NCI-H2171 (cell line): ENCODE measurements at regions not wholly inside any gene's neighbourhood (a gene's known extent, or its start where the extent isn't known, plus 50 kb on each side); places are given as distances from the start of the nearest gene placed in this dataset.
"Not testable (repeated sequence)": the region's sequence is repeated elsewhere in the genome, so short reads cannot be mapped to it uniquely, and the experiment has no call there.

ENCODE experiments used
- DNase-seq: peaks from one replicate; lab custom pipeline; 2025; lab: John Stamatoyannopoulos, UW

DNA sequence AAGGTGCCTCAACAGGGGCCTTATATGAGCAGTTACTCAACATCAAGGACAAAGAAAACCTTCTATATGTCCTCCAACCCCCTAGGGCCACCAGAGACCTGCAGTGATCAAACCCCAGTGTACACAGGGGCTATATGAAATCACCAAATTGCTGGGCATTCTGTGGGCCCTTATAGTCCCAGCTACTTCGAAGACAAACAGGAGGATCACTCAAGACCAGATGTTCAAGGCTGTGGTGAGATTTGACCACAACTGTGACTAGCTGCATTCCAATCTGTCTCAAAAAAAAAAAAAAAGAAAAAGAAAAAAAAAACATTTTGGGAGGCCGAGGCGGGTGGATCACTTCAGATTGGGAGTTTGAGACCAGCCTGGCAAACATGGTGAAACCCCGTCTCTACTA lies 51.0 kb upstream of the PRB2 start:
- DNase-seq: no peak

DNA sequence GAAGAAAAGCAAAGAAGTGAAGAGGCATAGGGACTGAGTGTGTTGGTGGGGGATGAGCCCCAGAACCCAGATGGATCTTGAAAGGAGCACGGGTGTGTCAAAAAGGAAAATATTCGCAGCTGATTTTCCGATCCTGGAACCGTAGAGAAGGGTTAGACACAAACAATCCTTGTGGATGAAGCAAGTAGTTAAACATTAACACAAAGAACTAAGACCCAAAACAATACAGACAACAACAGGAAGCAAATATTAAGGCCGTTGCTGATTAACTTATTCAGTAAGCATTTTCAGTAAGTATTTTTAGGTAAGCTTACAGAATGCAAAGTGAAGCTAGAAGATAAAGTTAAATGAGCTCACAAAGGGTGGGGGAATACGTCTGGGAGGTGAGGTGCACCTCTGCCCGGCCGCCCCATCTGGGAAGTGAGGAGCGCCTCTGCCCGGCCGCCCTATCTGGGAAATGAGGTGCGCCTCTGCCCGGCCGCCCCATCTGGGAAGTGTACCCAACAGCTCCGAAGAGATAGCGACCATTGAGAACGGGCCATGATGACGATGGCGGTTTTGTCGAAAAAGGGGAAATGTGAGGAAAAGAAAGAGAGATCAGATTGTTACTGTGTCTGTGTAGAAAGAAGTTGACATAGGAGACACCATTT lies 62.8 kb upstream of the PRB2 start:
- DNase-seq: no peak

DNA sequence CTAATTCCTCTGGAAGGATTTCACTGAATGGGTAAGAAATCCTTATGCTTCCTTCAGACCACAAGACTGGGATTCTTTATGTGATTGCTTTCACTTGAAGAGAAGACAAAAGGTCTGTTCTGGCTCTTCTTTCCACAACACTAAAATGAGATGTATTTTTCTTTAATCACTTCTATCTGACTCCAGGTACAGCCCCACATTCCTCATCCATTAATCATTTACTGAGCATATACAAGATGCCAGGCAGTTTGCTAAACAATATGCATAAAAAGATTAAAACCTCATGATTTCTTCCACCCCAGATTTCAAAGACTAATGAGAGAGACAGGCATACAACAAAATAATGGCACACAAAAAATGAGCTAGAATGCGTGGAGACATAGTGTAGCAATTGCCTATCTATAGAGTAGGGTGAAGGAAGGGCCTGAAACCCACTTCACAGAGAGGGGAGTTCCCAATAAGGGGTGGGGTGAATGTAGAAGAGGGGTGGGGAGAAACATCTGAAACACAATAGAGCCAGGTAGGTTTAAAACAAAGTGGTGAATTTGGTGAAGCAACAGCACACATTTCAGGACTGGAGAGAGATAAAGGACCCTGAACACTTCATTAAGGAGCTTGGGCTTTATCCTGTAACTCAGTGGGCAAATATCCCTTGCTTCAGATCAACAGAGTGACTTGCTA lies 65.1 kb upstream of the PRB2 start:
- DNase-seq: no peak

DNA sequence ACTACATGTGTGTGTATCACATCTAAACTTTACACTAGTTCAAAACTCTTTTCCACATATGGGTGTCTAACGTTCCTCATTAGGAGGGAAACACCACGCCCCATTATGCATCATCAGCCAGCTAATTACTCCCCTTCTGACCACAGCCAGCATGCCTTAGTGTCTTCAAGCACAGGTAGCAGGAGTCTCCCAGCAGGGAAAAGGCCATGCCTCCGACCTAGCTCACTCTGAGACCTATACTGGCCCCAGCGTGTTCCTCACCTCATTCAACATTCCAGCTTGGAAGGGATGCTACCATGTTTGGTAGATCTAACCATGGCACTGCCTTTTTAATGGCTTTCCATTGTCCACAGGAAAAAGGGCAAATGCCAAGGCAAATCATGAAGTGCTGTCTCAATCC lies 66.1 kb upstream of the PRB2 start:
- no peak for DNase-seq

DNA sequence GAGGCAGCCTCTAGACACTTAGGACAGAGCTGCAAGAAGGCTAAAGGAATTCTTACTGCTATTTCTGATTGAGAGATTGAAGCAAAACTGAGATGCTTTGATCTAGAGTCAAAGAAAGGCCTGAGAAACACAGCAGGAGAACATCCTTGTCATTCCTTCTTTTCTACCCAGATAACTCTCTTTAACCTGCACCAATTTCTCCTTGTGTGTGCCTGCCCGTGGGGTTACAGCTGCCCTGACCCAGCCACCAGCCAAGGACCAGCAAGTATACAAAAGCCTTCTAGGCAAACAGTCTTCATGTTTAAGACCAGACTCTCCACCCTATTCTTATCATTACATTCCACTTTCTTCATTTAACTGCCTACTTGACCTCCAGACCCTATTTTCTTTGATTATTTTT lies 81.7 kb upstream of the PRB2 start:
- DNase-seq: no peak

DNA sequence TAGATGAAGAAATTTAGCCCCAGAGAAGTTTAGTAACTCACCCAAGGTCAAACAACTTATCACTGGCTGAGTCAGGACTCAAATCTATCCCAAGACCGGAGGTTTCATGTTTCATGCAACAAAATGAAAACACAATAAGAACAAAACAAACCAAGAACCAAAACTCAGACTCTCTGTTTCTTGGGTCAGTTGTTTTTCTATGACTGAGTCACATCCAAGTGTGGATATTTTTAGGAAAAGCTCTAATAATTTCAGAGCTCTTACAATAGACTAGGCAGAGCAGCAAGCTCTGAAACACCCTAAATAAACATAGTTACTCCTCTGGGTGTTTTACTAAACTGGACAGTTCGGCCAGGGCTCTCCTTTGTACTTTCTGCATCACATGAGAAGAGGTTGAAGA lies 87.6 kb upstream of the PRB2 start:
- no peak for DNase-seq

DNA sequence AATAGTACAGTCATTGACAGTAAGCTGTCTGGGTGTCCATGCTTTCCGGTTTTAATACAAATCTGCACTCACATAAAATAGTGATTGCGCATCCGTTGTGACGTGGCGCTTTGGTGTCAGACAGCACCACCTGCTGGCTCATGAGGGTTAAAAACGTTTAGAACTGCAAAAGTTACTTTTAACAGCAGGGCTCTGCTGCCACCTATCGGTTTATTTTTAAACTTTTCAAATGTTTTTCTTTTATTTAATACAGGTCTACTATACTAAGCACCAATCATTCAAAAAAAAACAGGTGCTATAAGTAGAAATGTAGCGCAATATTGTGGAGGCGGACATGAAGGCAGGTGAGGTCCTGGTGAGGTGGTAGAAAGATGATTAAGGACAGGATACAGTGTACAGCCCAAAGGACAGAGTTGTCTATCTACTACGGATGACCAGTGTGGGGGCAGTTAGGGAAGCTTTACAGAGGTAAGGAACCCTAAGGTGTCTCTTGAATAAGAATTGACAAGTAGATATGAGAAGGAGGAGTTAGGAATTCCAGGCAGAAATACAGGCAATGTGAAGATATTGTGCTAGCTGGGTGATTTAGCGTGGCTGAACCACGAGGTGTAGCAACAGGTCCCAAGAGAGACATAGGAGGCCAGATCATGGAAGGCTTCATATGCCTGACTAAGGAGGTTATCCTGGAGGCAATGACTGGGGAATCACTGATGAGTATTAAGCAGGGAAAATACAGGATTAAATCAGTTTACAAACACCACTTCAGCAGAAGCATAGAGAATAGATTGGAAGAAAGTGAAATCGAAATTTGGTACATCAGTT lies 91.5 kb upstream of the PRB2 start:
- DNase-seq: peak; percentile 45

DNA sequence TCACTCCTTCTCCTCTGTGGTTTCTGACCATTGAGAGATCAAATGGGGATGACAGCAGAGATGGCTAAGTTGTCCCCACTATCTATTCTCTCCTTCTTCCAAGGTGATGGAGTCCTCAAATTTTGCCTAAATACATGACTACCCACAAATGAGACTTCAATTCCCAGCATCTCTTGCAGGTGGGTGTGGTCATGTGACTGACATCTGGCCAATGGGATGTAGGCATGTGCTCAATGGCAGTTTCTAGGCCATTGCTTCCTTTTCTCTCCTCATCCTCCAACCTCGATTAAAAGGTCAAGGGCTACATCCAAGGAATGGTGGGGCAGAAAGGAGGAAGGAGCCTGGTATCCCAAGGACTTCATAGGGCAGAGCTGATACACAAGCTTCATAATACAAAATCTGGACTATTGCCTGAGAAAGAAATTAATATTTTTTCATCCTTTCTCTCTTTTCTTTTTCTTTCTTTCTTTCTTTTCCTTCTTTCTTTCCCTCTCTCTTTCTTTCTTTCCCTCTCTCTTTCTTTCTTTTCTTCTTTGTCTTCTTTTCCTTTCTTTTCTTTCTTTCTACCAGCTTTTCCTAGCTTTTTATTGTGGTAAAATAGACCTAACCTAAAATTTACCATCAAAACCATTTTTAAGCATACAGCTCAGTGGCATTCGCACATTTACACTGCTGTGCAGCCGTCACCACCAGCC lies 100.9 kb upstream of the PRB2 start:
- DNase-seq: no peak

DNA sequence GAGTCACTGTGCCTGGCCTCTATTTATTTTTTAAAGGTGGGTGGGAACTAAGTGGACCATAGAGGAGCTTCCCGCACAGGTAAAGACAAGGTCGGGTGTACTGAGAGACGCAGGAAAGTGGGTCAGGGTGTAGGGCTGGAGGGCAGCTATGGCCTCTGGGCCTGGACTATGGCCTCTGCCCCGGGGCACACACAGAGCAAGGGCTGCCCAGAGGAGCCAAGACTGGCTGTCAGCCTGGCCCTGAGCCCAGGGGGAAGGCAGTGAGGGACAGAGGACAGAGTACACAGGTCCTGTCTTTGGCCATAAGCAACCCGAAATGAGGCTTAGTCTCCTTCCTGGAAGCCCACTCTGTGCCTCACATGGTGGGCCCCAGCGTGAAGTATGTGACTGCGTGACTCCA lies 102.1 kb upstream of the PRB2 start:
- no peak for DNase-seq

DNA sequence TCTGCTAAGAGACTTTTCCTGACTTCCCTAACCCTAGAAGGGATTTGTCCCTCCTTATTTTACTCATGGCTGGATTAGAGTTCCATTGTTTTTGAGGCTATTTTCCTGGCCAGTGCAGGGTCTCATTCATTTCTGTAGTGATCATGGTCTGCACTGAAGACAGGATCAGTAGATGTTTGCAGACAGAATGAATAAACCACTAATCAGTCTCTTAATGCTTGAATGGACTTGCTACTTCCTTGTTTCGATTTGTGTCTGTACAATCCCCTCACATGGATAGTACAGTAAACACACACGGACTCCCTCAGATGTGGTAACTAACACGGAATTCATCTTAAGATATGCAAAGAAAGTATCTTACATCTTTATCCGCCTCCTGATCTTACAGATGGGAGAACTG lies 102.6 kb upstream of the PRB2 start:
- DNase-seq: no peak

DNA sequence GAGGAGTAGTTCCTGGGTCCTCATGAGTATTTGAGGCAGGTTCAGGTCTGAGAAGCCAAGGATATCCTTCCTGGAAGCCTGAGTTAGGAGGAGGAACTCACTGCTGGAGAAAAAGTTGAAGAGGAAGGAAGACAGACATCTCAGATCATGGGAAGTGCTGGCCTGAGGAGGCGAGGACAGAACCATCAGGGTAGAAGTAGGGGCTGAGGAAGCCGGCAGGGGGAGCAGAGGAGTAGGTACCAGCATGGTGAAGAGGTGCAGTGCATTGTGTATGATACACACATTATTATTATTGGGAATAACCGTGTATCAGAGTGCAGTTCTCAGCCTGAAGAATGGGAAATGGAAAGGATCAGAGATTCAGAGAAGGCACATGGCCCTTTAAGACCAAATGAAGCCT lies 103.2 kb upstream of the PRB2 start:
- DNase-seq: not testable (repeated sequence)

DNA sequence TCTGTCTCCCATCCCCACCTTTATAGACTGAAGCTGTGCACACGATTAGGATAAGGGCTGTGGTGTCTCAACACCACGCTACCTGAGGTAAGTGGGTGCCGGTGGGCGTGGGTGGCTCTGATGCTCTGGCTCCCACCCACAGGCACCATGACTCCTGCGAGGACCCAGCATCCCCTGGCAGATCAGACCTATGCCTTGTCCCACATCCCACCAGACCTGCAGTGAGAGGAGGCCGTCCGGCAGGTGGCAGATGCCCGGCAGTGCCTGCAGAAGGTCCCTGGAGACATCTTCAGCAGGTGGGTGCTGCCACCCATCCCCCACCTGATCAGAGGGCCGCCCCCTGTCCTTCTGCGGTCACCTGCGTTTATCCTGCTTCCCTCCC lies 104.4 kb upstream of the PRB2 start:
- DNase-seq: no peak

DNA sequence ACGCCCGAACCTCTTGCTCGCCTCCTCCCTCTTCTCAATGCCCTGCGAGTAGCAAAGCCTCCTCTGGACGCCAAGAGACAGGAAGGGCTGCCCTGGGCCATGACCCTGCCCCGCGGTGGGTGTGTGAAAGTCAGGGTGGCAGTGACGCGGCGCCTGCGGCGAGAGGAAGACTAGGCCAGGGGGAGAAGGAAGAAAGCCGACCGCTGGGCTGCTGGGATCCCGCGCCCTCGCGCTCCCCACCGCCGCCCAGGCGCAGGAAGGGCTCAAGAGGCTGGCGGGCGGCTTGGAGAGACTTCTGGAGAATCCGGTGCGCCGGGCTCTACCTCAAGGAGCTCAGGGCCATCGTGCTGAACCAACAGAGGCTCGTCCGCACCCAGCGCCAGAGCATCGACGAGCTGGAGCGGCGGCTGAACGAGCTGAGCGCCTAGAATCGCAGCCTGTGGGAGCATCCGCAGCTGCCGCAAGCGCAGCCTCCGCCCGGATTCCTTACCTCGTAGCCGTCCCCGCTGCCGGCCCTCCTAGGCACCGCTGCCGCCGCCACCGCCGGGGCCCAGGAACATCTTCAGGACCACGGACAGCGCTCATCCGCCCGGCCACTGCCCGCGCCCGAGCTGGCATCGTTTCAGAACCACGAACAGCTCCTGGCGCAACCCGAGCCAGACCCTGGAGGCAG lies 105.0 kb upstream of the PRB2 start:
- no peak for DNase-seq

DNA sequence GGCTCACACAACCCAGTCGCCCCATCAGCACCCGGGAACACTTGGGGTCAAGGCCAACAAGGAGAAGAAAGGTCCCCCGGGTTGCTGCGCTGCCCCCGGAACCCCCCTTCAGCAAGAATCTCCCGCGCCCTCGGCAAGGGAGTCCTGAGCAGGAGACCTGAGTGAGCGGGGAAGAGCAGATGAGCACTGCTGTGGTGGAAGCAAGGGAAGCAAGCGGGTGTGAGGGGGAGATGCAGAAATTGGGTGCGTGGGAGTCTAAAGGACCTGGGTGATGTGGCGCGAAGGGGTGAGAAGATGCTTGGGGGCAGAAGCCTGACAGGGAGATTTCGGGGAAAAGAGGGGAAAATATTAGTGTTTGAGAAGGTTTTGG lies 105.5 kb upstream of the PRB2 start:
- DNase-seq: no peak

DNA sequence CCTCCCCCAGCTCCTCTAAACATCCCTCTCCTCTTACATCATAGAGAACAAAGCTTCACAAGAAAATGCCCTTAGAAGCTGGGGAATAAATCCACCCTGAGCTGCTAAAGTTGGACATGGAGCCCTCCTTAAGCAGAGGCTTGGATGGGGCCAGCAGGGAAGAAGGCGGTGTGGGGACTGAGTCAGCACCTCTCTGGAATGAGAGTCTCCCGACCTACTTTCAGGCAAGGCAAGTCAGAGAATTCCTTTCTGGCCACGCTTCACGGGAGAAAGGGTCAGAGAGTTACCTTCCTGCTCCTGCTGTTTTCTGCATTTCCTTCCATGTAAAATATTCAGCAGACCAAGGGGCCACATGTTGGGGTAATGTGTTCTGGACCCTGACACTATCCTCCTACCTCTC lies 113.3 kb upstream of the PRB2 start:
- DNase-seq: no peak

DNA sequence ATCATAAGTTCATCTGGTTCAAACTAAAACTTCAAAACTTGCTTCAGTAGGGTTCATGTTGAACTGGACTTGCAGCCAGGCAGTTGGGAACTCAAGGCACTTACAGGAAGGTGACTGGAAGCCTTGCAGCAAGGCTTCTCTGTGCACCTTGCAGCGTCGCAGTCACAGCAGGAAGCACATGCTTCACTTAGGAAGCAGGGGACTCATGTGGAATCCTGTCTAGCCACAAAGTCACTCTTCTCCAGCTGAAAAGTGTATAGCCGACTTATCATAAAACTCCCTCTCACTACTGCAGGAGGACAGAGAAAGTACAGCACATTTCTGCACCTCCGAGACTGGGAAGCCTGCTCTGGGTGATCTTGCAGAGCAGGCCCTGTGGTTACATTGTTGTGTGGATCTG lies 114.0 kb upstream of the PRB2 start:
- no peak for DNase-seq

DNA sequence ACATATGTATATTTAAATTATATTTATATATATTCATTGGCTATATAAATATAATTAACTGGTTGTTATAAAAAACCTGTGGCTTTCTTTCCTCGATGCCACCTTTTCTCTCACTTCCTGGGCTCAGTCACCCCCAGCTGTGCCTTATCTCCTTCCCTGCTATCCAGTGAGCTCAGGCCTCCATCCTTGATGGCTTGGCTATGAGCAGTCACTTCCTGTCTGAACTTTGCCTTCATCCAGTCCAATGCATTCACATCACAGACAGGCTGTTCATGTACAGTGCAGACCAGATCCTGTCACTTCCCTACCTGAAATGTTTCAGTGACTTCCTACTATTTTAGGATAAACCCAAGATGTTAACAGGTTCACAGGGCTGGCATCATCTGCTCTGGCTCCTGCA lies 115.3 kb upstream of the PRB2 start:
- no peak for DNase-seq

DNA sequence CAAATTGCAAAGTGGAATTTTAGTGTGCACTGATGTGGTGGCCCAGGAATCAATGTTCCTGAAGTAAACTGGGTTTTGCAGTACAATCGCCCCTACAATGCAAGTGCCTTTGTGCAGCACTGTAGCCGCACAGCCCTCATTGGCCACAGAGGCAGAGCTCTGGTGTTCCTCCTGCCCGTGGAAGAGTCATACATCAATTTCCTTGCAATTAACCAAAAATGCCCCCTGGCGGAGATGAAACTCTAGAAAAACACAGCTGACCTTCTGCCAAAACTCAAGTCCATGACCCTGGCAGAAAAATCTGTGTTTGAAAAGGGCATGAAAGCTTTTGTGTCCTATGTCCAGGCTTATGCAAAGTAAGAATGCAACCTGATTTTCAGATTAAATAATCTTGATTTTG lies 117.9 kb upstream of the PRB2 start:
- DNase-seq: no peak

DNA sequence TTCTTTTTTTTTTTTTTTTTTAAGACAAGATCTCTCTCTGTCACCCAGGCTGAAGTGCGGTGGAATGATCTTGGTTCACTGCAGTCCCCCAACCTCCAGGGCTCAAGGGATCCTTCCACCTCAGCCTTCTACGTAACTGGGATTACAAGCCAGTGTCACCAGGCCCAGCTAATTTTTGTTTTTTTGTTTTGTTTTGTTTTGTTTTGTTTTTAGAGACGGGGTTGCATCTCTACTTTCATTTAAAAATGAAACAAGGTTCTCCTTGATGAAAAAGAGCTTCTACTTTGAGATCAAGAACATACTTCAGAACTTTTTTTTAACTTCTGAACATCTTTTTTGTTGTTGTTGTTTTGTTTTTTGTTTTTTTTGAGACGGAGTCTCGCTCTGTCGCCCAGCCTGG lies 121.7 kb upstream of the PRB2 start:
- DNase-seq: no peak

DNA sequence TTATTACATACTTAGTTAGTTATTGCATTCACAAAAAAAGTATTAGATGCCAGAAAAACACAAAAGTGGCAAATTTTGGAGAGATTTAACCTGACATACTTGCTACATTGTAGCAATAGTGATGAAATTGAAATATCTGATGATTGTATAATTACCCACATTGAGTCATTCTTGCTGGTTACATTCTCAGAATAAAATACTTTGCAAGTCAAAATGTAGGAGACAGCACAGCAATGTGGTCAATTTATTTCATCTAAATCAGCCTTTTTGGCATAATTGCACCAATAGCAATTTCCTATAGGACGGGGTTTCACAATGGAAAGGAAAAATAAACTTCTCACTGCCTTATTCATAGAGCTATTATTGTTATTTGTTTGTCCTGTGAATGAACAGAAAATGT lies 125.0 kb upstream of the ETV6 start:
- no peak for DNase-seq

DNA sequence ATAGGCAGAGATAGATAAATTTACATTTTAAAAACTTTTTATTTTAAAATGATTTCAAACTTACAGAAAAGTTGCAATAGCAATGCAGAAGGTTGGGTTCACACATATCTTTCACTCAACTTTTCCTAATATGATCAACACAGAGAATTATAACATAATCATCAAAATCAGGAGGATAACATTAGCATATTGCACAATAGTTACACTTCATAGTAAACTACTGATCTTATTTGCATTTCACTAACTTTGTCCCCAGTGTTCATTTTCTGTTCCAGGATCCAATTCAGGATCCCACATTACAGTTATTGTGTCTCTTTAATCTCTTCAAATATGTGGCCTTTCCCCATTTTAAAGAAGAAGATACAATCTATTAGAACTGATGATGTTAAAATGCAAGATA lies 115.4 kb upstream of the ETV6 start:
- DNase-seq: no peak

DNA sequence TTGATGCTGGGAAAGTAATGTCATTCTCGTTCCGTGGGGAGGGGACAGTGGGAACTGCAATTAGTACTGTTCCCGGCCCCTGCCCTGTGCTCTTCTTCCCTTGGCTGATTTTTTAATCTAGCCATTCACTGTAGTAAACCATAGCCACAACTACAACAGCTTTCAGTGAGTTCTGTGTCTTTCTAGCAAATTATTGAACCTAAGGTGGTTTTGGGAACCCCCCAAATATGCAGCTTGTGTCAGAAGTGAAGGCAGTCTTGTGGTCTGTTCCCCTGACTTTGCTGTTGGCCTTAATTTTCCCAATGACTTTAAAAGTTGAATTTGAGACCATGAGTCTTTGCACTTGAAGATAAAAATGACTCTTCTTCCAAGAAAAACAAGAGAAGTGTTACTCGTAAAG lies 114.3 kb upstream of the ETV6 start:
- DNase-seq: no peak
